ENCODE measurements at regions not wholly inside any gene's neighbourhood (a gene's known extent, or its start where the extent isn't known, plus 50 kb on each side); places are given as distances from the start of the nearest gene placed in this dataset.
"Not testable (repeated sequence)": the region's sequence is repeated elsewhere in the genome, so short reads cannot be mapped to it uniquely, and the experiment has no call there.

DNA sequence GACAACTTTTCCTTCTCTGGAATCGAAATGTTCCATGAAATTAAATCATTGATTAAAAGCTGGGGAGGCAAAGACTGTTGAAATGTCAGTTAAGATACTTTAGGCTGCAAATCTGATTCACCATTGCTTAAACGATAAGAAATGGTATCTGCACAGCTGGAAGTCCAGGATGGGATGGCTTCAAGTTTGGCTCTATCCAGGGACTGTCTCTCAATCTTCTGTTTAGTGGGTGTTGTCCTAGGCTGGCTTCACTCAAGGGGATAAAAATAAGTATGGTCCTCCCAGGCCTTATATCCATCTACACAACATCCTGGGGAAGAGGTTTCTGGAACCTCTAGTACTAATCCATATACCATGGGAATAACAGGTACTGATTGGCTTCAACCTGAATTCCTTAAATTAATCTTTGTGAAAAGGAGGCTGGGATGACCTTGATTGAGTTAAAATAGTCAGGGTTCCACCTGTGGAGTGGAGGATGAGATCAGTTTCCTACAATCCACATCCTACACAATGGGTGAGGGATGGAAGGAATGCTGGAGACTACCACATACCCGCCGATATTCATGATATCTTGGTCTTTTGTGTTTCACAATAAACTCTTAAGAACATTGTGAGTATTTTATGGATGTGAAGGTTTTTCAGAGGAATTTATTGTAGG, 156.0 kb upstream of the L3MBTL4 start:
- no peak for DNase-seq (ENCODE audit: low spot score)

DNA sequence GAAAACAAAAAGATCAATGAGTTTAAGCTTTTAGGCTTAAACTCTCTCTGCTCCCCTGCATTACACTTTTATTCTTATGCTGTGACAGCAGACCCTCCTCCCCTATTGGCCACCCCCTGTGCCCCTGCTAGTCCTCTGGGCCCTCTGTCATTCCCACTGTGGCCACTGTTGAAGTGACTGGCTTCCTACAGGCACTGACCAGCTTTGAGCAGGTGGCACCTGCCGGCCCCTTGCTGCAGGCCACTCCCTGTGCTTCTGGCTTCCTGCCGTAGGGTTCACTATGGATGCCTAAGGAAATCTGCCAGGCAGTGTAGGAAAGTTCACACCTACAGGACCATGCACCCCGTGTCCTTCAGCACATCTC, 156.5 kb upstream of the L3MBTL4 start:
- DNase-seq (ENCODE audit: low spot score) = no peak

- not testable (repeated sequence) for DNase-seq (ENCODE audit: low spot score)
Observed at GRCh38 chr18:6572192-6572591, 157.3 kb upstream of the ARHGAP28 start.

GRCh38 chr18:6574631-6575030, 154.9 kb upstream of the ARHGAP28 start:
- DNase-seq (ENCODE audit: low spot score) = no peak

DNA sequence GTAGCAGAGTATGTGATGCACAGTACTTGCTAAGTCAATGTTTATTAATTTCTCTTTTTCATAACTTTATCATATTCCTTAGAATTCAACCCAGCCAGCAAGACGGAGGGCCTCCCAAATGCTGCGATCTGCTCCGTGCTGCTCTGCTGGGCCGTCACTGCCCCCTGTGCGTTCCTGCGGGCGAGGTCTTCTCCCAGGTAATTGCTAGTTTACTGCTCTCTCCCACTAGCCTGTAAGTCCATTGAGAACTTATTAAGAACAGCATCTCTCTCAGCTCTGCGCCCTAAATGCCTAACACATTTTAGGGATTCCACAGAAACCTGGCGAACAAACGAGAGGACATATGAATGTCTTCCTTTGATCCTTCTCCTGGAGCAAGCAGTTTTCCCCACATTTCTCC, 153.6 kb upstream of the ARHGAP28 start:
- no peak for DNase-seq (ENCODE audit: low spot score)

DNA sequence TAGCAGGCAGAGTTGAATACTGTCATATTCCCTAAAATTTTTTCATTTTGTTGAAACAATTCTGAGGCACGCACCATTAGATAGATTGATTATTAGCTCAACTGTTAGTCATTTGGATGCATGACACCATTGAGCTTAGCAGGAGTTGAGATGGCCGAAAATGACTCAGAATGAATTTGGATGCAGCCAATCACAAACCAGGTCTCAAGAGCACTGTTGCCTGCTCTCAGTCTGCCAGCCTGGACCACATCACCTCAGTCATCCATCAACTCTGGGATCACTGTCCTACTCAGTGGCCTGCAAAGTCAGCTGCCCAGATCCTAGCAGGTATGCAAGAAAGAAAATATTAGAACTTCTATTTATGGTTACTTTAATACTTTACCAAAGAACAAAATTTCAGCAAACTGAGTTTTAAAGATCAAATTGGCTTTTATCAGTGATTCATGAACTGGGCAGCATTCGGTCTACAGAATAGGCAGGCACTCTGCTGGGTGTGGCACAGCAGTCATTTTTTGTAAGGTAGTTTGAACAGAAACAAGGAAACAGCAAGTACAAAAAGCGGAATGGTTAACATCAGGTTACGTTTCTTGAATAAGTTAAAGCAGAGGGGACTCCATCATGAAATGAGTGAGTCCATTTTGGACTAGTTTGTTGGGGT, 152.7 kb upstream of the ARHGAP28 start:
- no peak for DNase-seq (ENCODE audit: low spot score)

GRCh38 chr18:6578686-6579085, 150.8 kb upstream of the ARHGAP28 start:
- no peak for DNase-seq (ENCODE audit: low spot score)

DNA sequence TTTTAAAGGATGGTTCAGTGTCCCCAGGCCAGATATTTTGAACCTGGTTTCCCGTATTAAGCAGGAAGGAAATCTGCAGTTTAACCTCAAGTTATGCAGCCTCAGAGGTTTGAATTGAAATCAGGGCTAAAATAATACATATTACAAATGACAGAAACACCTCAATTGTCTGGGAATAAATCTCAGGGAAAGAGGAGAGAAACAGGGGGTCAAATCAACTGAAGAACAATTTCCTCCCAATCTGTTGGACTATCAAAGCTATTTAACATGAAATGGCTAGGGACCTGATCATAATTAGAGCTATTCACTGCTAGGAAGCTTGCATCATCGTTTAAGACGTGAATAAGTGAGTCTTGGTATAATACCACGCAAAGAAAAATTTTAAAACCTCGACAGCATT, 150.0 kb upstream of the ARHGAP28 start:
- no peak for DNase-seq (ENCODE audit: low spot score)

- DNase-seq (ENCODE audit: low spot score) = no peak
Observed at GRCh38 chr18:6580401-6580800, 149.1 kb upstream of the ARHGAP28 start.

DNA sequence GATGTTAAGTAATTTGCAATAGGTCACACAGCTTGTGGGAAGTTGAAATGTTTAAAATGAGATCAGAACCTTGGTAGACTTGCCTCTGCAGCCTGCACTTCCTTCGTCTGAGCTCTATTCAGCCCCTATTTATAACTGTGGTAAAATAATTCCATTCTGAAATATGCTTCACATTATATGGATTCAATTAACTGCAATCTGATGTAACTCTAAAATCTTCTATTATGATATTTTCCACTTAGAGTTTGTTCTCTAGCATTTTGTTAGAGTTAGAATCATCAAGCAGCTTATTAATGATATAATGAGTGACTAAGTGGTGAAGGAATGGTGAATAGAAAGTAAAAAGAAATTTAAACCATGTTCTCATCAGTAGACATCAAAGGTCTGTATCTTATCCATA, 139.6 kb upstream of the ARHGAP28 start:
- no peak for DNase-seq (ENCODE audit: low spot score)

GRCh38 chr18:6590326-6590725, 139.2 kb upstream of the ARHGAP28 start:
- no peak for DNase-seq (ENCODE audit: low spot score)

- DNase-seq (ENCODE audit: low spot score) = no peak
Observed at GRCh38 chr18:6591491-6591890, 138.0 kb upstream of the ARHGAP28 start.

DNA sequence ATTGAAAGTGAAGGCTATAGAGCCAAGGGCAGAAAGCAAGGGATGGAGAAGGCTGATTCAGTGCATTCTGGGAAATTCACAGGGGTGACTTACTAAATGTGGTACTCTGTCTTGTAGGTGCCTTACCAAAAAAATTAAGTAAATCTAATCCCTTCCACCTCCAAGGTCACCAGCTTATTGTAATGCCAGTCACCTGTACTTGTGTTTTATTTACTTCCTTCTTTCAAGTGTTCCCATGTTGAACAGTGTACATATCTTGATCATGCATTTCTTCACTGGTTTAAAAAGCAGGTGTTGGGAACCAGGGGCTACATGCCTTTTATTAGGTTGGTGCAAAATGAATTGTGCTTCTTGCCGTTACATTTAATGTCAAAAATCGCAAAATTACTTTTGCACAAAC, 137.0 kb upstream of the ARHGAP28 start:
- no peak for DNase-seq (ENCODE audit: low spot score)

DNA sequence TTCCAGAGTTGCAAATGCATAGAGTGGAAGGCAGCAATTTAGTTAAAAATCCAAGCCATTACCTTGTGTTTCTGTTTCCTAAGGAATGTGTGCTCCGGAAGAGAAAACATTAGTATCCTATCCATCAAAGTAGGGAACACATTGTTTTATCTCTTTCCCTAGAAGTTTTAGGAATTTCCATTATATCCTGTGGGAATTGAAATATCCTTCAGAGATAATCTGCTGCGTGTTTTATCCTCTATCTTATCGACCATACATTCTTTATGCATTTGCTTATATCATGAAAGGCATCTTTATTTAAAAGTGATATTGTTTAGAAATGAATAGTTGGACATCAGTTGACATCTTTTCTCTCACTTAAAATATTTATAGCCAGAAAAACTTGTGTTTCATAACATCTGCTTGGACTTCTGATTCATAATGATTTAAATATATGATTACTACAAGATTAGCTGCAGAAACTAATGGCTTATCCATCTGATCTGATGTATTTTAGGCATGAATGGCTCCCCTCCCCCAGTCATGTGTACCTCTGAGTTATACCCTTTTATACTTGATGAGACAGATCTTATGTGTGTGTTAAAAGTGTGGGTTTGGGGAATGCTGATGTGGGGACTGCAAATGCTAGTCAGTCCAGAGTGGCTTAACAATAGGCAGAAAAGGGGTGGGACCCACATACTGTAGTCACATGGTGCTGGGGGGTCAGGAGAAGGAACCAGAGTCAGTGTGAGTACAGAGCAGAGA, 136.2 kb upstream of the ARHGAP28 start:
- no peak for DNase-seq (ENCODE audit: low spot score)

GRCh38 chr18:6595666-6596065, 133.8 kb upstream of the ARHGAP28 start:
- DNase-seq (ENCODE audit: low spot score) = no peak

DNA sequence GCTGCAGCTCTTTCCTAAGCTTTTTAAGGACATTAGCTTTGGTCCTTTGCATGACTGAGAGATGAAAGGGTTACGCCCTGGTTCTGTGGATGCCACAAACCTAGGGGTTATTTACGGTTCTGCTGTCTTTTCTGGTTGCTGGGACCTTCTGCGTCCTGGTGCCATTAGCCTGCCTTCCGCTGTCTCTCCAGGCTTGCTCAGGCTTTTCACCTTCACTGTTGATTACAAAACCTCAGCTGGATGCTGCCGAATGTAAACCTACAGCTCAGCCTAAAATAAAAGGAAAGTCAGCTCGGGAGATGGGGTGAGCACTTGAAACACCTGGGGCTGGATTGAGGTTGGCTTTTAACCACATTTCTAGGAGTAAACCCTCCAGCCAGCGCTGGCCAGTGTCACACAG, 130.9 kb upstream of the ARHGAP28 start:
- DNase-seq (ENCODE audit: low spot score) = no peak

- DNase-seq (ENCODE audit: low spot score) = no peak
Observed at GRCh38 chr18:6600667-6601167, 128.8 kb upstream of the ARHGAP28 start.

DNA sequence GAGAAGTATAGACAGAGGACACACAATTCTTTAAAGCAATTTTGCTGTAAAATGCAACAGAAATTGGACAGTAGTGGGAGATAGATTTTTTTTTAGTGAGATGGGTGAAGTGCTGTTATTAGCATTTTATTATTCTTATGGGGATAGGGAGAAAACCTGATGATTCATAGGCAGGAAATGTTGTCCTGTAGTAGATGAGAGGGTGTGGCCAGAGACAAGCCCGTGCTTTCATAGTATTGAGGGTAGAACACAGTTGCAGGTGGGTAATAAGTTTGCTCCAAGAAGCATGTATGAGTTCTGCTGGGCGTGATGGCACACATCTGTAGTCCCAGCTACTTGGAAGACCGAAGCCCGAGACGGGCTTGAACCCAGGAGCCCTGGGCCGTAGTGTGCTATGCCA, 128.3 kb upstream of the ARHGAP28 start:
- no peak for DNase-seq (ENCODE audit: low spot score)

- no peak for DNase-seq (ENCODE audit: low spot score)
Observed at GRCh38 chr18:6602365-6602764, 127.2 kb upstream of the ARHGAP28 start.

- DNase-seq (ENCODE audit: low spot score) = no peak
Observed at GRCh38 chr18:6604573-6604941, 125.0 kb upstream of the ARHGAP28 start.

GRCh38 chr18:6605115-6605869, 124.2 kb upstream of the ARHGAP28 start:
- DNase-seq (ENCODE audit: low spot score) = no peak

- DNase-seq (ENCODE audit: low spot score) = no peak
Observed at GRCh38 chr18:6606411-6607085, 123.0 kb upstream of the ARHGAP28 start.

Data from HT-29 (cell line).